ENCODE measurements at regions not wholly inside any gene's neighbourhood (a gene's known extent, or its start where the extent isn't known, plus 50 kb on each side); places are given as distances from the start of the nearest gene placed in this dataset.

DNA sequence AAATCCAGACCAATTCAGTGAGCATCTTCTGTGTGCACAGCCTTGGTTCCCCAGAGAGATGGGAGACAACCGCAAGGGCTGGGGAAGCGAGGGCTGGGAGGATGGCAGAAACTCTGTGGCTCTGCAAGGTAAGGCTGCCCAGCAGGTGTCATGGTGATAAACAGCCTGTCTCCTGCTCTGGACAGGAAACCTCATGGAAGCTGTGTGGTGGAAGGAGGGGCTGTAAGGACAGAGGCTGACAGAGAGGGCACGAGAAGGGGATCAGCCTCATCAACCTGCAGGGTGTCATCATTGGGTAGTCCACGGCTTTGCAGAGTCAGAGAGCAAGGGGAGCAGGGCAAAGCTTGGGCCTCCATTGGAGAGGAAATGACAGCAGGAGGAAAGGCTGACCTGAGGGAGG lies 138.4 kb upstream of the CADM1 start:
- no peaks in the 10 kb centered on the region for H3F3A ChIP-seq (replicated peaks; ENCODE audit: insufficient read depth)
- no peaks in the 10 kb centered on the region for H3K36me3 ChIP-seq (replicated peaks in 1 of 2; ENCODE audit: control insufficient read depth in 1 of 2, insufficient read depth in 2 of 2, low read length in 1 of 2)
- H3K4me3 ChIP-seq (ENCODE audit: low read depth in 2 of 2, low read length in 1 of 2) = no peak overlapping the region
- CTCF ChIA-PET = no interaction called here
- no peak overlapping the region for H3K4me2 ChIP-seq
- H3K9me3 ChIP-seq = no peaks in the 10 kb centered on the region
- no peak overlapping the region for H3K27ac ChIP-seq (ENCODE audit: low read depth in 2 of 2, low read length in 1 of 2)
- TF ChIP-seq SMC3 (IDR thresholded peaks at IDR 0.05; ENCODE audit: low read depth, low read length) (no peak), RAD21 (IDR thresholded peaks at IDR 0.05; ENCODE audit: low read length) (0 out of 2 replicates have a peak, but pooled peaks have one; percentile 18)
- H2AFZ ChIP-seq (ENCODE audit: low read depth) = no peak overlapping the region
- no peaks in the 10 kb centered on the region for H4K20me1 ChIP-seq (ENCODE audit: insufficient read depth)
- POLR2A ChIA-PET = no interaction called here
- no peak overlapping the region for H3K9ac ChIP-seq
- H3K4me1 ChIP-seq (ENCODE audit: control insufficient read depth in 1 of 2, insufficient read depth in 2 of 2, low read depth in 1 of 2, low read length in 1 of 2) = peaks cover 0 to 24% of the 10 kb centered on the region in 2 experiments; a peak in 1 of 4 replicates
- DNase-seq = no peak
- no peaks in the 10 kb centered on the region for H3K9me2 ChIP-seq
- H3K27me3 ChIP-seq (ENCODE audit: insufficient read depth) = peaks cover 12% of the 10 kb centered on the region; the same call in 1 of the 2 replicates
- no peaks in the 10 kb centered on the region for H3K79me2 ChIP-seq (ENCODE audit: insufficient read depth)
- 55% methylated on average over 4 of the region's 4 CpGs for WGBS (ENCODE audit: low lambda C conversion rate)

DNA sequence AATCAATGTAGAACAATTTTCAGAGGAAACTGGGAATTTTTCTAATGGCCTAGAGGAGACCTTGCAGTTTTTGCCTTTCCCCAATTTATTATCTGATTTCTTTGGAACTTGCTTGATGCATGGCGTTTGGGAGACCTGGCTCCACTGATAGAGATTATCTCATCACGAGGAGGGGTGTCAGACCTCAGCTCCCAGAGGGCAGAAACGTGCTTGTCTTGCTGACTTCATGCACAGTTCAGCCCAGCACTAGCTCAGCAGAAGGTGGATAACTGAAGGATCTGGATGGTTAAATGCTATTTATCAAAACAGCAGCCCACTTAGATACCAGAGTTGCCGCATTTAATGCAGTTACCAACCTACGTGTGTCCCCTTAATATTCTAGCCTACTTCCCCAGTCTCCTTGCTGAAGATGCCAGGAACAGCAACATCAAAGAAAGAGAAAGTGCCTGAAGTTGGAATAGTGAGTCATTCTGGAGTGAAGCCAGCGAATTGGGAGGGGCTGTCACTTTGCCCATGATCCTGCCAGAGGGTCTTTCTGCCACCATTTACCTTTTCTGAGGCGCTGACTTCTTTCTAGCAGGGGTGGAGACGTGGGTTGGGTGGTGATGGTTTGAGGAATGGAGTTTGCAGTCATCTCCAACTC lies 133.5 kb upstream of the CADM1 start:
- peak overlapping the region in 1 of 2 experiments; percentile 72; a peak in 2 of 4 replicates for H3K27ac ChIP-seq (ENCODE audit: low read depth in 2 of 2, low read length in 1 of 2)
- H3K9me2 ChIP-seq = no peaks in the 10 kb centered on the region
- TF ChIP-seq FOSL2 (IDR thresholded peaks at IDR 0.05; ENCODE audit: borderline replicate concordance, low read depth) = no peak
- no peak for TF ChIP-seq EP300 (IDR thresholded peaks at IDR 0.05; ENCODE audit: borderline replicate concordance in 1 of 2, low read depth in 1 of 2, low read length in 1 of 2)
- TF ChIP-seq ELF1 (IDR thresholded peaks at IDR 0.05) = no peak
- no peak for TF ChIP-seq FOXM1 (IDR thresholded peaks at IDR 0.05; ENCODE audit: low read depth)
- TF ChIP-seq, protein P1, sequence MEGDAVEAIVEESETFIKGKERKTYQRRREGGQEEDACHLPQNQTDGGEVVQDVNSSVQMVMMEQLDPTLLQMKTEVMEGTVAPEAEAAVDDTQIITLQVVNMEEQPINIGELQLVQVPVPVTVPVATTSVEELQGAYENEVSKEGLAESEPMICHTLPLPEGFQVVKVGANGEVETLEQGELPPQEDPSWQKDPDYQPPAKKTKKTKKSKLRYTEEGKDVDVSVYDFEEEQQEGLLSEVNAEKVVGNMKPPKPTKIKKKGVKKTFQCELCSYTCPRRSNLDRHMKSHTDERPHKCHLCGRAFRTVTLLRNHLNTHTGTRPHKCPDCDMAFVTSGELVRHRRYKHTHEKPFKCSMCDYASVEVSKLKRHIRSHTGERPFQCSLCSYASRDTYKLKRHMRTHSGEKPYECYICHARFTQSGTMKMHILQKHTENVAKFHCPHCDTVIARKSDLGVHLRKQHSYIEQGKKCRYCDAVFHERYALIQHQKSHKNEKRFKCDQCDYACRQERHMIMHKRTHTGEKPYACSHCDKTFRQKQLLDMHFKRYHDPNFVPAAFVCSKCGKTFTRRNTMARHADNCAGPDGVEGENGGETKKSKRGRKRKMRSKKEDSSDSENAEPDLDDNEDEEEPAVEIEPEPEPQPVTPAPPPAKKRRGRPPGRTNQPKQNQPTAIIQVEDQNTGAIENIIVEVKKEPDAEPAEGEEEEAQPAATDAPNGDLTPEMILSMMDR (IDR thresholded peaks at IDR 0.05) = no peak
- TF ChIP-seq, protein P2, sequence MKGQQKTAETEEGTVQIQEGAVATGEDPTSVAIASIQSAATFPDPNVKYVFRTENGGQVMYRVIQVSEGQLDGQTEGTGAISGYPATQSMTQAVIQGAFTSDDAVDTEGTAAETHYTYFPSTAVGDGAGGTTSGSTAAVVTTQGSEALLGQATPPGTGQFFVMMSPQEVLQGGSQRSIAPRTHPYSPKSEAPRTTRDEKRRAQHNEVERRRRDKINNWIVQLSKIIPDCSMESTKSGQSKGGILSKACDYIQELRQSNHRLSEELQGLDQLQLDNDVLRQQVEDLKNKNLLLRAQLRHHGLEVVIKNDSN (IDR thresholded peaks at IDR 0.05; ENCODE audit: borderline replicate concordance, low read depth) = no peak
- no peak for TF ChIP-seq TEAD4 (IDR thresholded peaks at IDR 0.05; ENCODE audit: borderline replicate concordance, insufficient read depth)
- TF ChIP-seq POLR2AphosphoS5 (IDR thresholded peaks at IDR 0.05; ENCODE audit: low read depth, low read length) = no peak
- TF ChIP-seq SMC3 (IDR thresholded peaks at IDR 0.05; ENCODE audit: low read depth, low read length) = no peak
- 28% methylated on average over 8 of the region's 8 CpGs for WGBS (ENCODE audit: low lambda C conversion rate)
- no peaks in the 10 kb centered on the region for H3K79me2 ChIP-seq (ENCODE audit: insufficient read depth)
- no peak overlapping the region for H3K4me2 ChIP-seq
- ChIA-PET POLR2A (no interaction called here), CTCF (interaction anchor here (1.1 kb wide), 2 partner anchors 10 to 176 kb away, joined by 3 read pairs; no protein-coding TSS in a partner anchor)
- peaks cover 0 to 16% of the 10 kb centered on the region in 2 experiments; a peak in 1 of 4 replicates for H3K4me1 ChIP-seq (ENCODE audit: control insufficient read depth in 1 of 2, insufficient read depth in 2 of 2, low read depth in 1 of 2, low read length in 1 of 2)
- H3K9me3 ChIP-seq = no peaks in the 10 kb centered on the region
- DNase-seq = peak; percentile 45
- no peaks in the 10 kb centered on the region for H3K36me3 ChIP-seq (replicated peaks in 1 of 2; ENCODE audit: control insufficient read depth in 1 of 2, insufficient read depth in 2 of 2, low read length in 1 of 2)
- H3K4me3 ChIP-seq (ENCODE audit: low read depth in 2 of 2, low read length in 1 of 2) = no peak overlapping the region
- H4K20me1 ChIP-seq (ENCODE audit: insufficient read depth) = no peaks in the 10 kb centered on the region
- no peak overlapping the region for H3K9ac ChIP-seq
- H3K27me3 ChIP-seq (ENCODE audit: insufficient read depth) = peaks cover 21% of the 10 kb centered on the region; the same call in 1 of the 2 replicates
- H2AFZ ChIP-seq (ENCODE audit: low read depth) = no peak overlapping the region
- no peaks in the 10 kb centered on the region for H3F3A ChIP-seq (replicated peaks; ENCODE audit: insufficient read depth)

Data from SK-N-SH (cell line).